ENCODE measurements at regions not wholly inside any gene's neighbourhood (a gene's known extent, or its start where the extent isn't known, plus 50 kb on each side); places are given as distances from the start of the nearest gene placed in this dataset.
A peak's percentile ranks its signal among the peaks of the same experiment; 100 is the strongest.

DNA sequence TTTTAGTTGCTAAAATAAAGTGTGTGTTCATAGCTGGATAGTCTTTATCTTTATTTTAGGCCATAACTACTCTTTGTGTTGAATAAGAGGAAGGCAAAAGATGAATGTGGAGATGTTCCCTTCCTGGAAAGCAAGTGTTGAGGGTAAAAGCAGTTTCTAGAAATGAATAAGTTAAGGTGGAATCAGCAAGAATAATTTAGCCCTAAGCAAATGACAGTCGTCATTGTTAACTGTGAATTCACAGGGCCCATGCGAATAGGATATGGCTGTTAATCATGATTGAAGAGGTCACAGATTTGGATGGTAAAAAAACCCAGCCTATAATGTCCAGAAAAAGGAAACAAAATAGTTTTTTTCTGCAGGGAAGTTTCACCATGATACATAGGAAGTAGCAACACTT lies 167.8 kb upstream of the PPP3CA start:
- no peak for DNase-seq
- Histone ChIP-seq H3K36me3 (ENCODE audit: control insufficient read depth, insufficient read depth, low read length) (no peaks in the 10 kb centered on the region), H3K9me3 (replicated peaks; ENCODE audit: control insufficient read depth, low read depth, low read length) (no peaks in the 10 kb centered on the region), H3K27ac (ENCODE audit: low read length) (no peak overlapping the region), H3K27me3 (ENCODE audit: control insufficient read depth, insufficient read depth, low read length) (no peaks in the 10 kb centered on the region), H3K4me3 (ENCODE audit: low read length) (no peak overlapping the region), H3K4me1 (ENCODE audit: control insufficient read depth, insufficient read depth, low read length) (no peaks in the 10 kb centered on the region)
- 92% methylated on average over 2 of the region's 2 CpGs for WGBS (ENCODE audit: insufficient coverage)

DNA sequence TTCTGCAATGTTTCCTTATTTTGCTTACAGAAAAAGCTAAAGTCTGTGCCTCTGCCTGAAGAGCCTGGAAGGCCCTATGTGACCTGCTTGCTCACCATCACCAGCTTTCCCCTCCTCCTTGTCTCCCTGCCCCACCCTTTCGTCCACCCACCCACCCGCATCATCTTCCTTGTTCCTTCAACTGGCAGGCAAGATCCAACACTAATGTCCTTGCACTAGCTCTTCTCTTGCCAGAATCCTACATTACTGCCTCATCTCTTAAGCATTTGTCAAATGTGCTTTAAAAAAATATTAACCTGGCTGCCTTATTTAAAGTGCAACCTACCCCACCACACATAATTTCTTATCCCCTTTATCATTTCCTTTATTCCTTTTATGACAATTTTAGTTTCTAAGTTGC lies 165.1 kb upstream of the PPP3CA start:
- Histone ChIP-seq H3K36me3 (ENCODE audit: control insufficient read depth, insufficient read depth, low read length) (no peaks in the 10 kb centered on the region), H3K27ac (ENCODE audit: low read length) (no peak overlapping the region), H3K4me3 (ENCODE audit: low read length) (no peak overlapping the region), H3K27me3 (ENCODE audit: control insufficient read depth, insufficient read depth, low read length) (no peaks in the 10 kb centered on the region), H3K4me1 (ENCODE audit: control insufficient read depth, insufficient read depth, low read length) (no peaks in the 10 kb centered on the region), H3K9me3 (replicated peaks; ENCODE audit: control insufficient read depth, low read depth, low read length) (no peaks in the 10 kb centered on the region)
- WGBS (ENCODE audit: insufficient coverage) = 62% methylated on average over 2 of the region's 2 CpGs
- DNase-seq = no peak

DNA sequence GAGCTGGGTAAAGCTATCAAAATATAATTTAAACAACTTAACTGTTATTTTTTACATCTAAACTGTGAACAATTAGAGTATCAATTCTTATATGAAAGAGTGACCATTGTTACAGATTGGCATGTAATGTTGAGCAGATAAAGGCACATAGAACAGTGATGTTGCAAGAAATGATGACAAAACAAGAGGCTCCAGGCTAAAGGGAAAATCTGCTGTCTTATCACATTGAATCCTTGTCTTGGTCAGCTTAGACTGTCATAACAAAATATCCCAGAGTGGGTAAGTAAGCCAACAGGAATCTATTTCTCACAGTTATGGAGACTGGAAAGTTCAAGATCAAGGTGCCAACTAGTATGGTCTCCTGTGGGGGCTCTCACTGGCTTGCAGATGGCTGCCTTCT lies 154.1 kb upstream of the PPP3CA start:
- no peak for DNase-seq
- no peaks in the 10 kb centered on the region for H3K9me3 ChIP-seq (replicated peaks; ENCODE audit: control insufficient read depth, low read depth, low read length)
- H3K4me3 ChIP-seq (ENCODE audit: low read length) = no peak overlapping the region
- no peaks in the 10 kb centered on the region for H3K4me1 ChIP-seq (ENCODE audit: control insufficient read depth, insufficient read depth, low read length)
- H3K27ac ChIP-seq (ENCODE audit: low read length) = no peak overlapping the region
- H3K27me3 ChIP-seq (ENCODE audit: control insufficient read depth, insufficient read depth, low read length) = no peaks in the 10 kb centered on the region
- no peaks in the 10 kb centered on the region for H3K36me3 ChIP-seq (ENCODE audit: control insufficient read depth, insufficient read depth, low read length)

DNA sequence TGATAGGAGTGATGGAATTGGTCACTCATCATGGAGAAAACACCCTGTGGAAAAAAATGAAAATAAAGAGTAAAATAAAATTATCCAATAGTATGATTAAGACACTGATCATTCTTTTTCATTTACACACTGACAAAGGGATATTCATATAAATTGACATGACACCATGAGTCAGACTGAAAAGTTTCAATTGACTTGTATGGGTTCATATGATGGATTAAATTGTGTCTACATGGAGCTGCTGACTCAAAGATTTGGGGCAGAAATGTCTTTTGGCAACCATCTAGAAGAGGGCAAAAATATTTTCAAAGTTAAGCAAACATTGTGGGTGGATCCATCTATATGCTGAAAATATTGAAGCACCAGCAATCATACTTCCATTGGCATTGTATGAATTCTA lies 153.4 kb upstream of the PPP3CA start:
- H3K4me3 ChIP-seq (ENCODE audit: low read length) = no peak overlapping the region
- no peaks in the 10 kb centered on the region for H3K27me3 ChIP-seq (ENCODE audit: control insufficient read depth, insufficient read depth, low read length)
- H3K4me1 ChIP-seq (ENCODE audit: control insufficient read depth, insufficient read depth, low read length) = no peaks in the 10 kb centered on the region
- H3K9me3 ChIP-seq (replicated peaks; ENCODE audit: control insufficient read depth, low read depth, low read length) = no peaks in the 10 kb centered on the region
- DNase-seq = no peak
- H3K36me3 ChIP-seq (ENCODE audit: control insufficient read depth, insufficient read depth, low read length) = no peaks in the 10 kb centered on the region
- H3K27ac ChIP-seq (ENCODE audit: low read length) = no peak overlapping the region

DNA sequence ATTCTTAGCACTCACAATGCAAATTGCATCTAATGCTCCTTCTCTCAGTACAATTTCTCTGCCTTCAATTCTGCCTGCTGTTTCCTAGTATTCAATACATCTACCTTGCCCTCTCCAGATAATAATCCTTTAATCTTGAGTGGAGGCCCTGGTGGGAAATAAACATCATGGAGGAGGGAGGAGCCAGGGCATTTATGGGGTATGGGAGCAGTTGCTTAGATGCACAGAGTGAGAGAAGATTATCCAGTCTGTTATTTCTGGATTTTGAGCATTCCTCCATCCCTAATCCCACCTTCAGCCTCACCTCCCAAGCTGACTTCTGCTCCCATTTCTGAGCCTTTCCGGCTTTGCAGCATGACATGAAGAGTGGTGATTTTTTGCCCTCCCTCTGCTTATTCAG lies 127.9 kb upstream of the PPP3CA start:
- Histone ChIP-seq H3K36me3 (ENCODE audit: control insufficient read depth, insufficient read depth, low read length) (no peaks in the 10 kb centered on the region), H3K4me1 (ENCODE audit: control insufficient read depth, insufficient read depth, low read length) (no peaks in the 10 kb centered on the region), H3K27ac (ENCODE audit: low read length) (no peak overlapping the region), H3K27me3 (ENCODE audit: control insufficient read depth, insufficient read depth, low read length) (no peaks in the 10 kb centered on the region), H3K4me3 (ENCODE audit: low read length) (no peak overlapping the region), H3K9me3 (replicated peaks; ENCODE audit: control insufficient read depth, low read depth, low read length) (no peaks in the 10 kb centered on the region)
- no peak for DNase-seq
- 89% methylated on average over 1 of the region's 1 CpG for WGBS (ENCODE audit: insufficient coverage)

DNA sequence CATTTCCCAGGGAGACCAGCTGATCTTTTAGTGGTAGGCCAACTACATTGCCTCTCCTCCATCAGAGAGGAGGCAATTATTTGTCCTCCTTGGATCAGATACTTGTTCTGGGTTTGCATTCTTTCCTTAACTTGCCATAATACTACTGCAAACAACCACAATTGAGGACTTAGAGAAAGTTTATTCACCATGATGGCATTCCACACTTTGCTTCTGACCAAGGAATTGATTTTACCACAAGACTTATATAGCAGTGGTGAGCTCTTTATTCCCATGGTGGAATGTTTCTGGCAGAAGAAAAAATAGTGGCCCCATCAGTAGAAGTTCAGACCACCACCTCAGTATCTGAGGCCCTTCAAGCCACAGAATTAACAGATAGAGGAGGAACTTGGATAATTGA lies 123.9 kb upstream of the PPP3CA start:
- DNase-seq = no peak
- H3K27ac ChIP-seq (ENCODE audit: low read length) = no peak overlapping the region
- H3K4me1 ChIP-seq (ENCODE audit: control insufficient read depth, insufficient read depth, low read length) = no peaks in the 10 kb centered on the region
- H3K27me3 ChIP-seq (ENCODE audit: control insufficient read depth, insufficient read depth, low read length) = no peaks in the 10 kb centered on the region
- no peak overlapping the region for H3K4me3 ChIP-seq (ENCODE audit: low read length)
- H3K36me3 ChIP-seq (ENCODE audit: control insufficient read depth, insufficient read depth, low read length) = no peaks in the 10 kb centered on the region
- no peaks in the 10 kb centered on the region for H3K9me3 ChIP-seq (replicated peaks; ENCODE audit: control insufficient read depth, low read depth, low read length)

DNA sequence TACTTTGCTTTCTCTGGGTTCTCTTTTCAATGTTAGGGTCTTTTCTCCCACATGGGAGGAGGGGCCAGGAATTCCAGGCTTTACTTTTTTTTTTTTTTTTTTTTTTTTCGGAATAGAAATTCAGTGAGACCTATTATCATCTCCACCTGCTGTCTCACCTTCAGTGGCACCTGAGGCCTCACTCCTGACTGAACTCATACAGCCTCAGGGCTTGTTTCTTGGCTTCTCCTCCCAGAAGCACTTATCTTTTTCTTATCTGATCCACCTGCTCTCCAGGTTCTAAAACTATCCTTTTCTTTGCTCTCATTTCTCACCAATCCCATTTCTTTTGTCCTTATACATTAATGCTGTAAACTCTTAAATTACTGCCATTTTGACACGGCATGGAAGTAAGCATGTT lies 117.3 kb upstream of the PPP3CA start:
- Histone ChIP-seq H3K4me1 (ENCODE audit: control insufficient read depth, insufficient read depth, low read length) (no peaks in the 10 kb centered on the region), H3K36me3 (ENCODE audit: control insufficient read depth, insufficient read depth, low read length) (no peaks in the 10 kb centered on the region), H3K27ac (ENCODE audit: low read length) (no peak overlapping the region), H3K4me3 (ENCODE audit: low read length) (no peak overlapping the region), H3K27me3 (ENCODE audit: control insufficient read depth, insufficient read depth, low read length) (no peaks in the 10 kb centered on the region), H3K9me3 (replicated peaks; ENCODE audit: control insufficient read depth, low read depth, low read length) (peaks cover 3% of the 10 kb centered on the region)
- DNase-seq = no peak
- 0% methylated on average over 1 of the region's 2 CpGs for WGBS (ENCODE audit: insufficient coverage)

DNA sequence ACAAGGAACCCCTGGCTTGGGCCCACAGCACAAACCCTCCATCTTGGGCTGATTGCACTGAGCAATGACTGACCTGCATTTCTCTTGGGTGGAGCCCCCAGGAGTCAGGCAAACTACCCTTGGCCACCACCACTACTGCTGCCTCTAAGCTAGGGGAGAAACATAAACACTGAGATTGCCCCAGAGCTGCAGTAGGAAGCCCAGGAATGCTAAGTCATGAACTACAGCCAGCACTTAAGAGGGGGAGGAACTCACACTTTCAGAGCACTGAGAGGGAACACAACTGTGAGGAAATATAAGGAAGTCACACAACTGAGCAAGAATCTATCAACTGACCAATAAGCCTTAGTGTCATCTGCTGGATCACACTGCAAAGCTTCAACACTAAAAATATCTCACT lies 111.6 kb upstream of the PPP3CA start:
- no peak overlapping the region for H3K27ac ChIP-seq (ENCODE audit: low read length)
- H3K36me3 ChIP-seq (ENCODE audit: control insufficient read depth, insufficient read depth, low read length) = no peaks in the 10 kb centered on the region
- H3K27me3 ChIP-seq (ENCODE audit: control insufficient read depth, insufficient read depth, low read length) = no peaks in the 10 kb centered on the region
- peaks cover 10% of the 10 kb centered on the region for H3K9me3 ChIP-seq (replicated peaks; ENCODE audit: control insufficient read depth, low read depth, low read length)
- no peaks in the 10 kb centered on the region for H3K4me1 ChIP-seq (ENCODE audit: control insufficient read depth, insufficient read depth, low read length)
- no peak overlapping the region for H3K4me3 ChIP-seq (ENCODE audit: low read length)
- peak; percentile 36 for DNase-seq

DNA sequence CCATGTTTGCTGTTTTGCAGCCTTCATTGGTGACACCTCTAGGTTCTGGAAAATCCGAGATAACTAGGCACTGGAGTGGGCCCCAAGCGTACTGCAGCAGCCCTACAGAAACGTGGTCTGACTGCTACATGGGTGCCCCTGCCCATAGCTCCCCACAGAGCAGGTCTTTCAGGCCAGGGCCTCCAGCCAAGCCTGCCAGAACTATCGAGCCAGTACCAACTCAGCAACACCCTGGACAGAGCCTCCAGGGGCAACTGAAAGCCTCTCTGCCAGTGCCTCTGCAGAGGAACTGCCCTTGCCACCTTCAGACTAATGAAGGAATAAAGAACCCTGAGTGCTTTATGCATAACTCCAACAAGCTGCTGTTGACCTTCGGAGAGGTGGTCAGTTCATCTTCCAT lies 111.1 kb upstream of the PPP3CA start:
- Histone ChIP-seq H3K9me3 (replicated peaks; ENCODE audit: control insufficient read depth, low read depth, low read length) (peaks cover 10% of the 10 kb centered on the region), H3K4me3 (ENCODE audit: low read length) (no peak overlapping the region), H3K27ac (ENCODE audit: low read length) (no peak overlapping the region), H3K4me1 (ENCODE audit: control insufficient read depth, insufficient read depth, low read length) (no peaks in the 10 kb centered on the region), H3K27me3 (ENCODE audit: control insufficient read depth, insufficient read depth, low read length) (no peaks in the 10 kb centered on the region), H3K36me3 (ENCODE audit: control insufficient read depth, insufficient read depth, low read length) (no peaks in the 10 kb centered on the region)
- DNase-seq = no peak
- WGBS (ENCODE audit: insufficient coverage) = 94% methylated on average over 5 of the region's 5 CpGs

DNA sequence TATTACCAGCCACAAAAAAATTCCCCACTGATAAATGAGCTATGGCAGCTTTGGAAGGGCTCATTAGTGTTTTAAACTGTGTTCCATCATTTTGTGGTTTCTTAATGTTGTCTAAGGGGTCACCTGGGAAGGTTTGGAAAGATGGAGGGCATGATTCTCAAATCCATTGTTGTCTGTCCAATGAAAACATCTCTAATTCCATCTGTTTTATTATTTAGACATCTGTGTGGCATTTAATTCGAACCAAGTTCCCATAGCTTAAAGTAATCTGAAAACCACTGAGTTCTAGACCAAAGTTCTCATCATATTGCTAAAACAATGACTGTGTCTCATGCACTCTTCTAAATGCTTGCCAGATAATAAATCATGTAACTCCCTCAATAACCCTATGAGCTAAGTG lies 103.8 kb upstream of the PPP3CA start:
- Histone ChIP-seq H3K9me3 (replicated peaks; ENCODE audit: control insufficient read depth, low read depth, low read length) (no peaks in the 10 kb centered on the region), H3K27ac (ENCODE audit: low read length) (no peak overlapping the region), H3K4me3 (ENCODE audit: low read length) (no peak overlapping the region), H3K27me3 (ENCODE audit: control insufficient read depth, insufficient read depth, low read length) (no peaks in the 10 kb centered on the region), H3K4me1 (ENCODE audit: control insufficient read depth, insufficient read depth, low read length) (no peaks in the 10 kb centered on the region), H3K36me3 (ENCODE audit: control insufficient read depth, insufficient read depth, low read length) (no peaks in the 10 kb centered on the region)
- peak; percentile 4 for DNase-seq
- WGBS (ENCODE audit: insufficient coverage) = no CpG with 5 or more reads among the region's 1 CpG

DNA sequence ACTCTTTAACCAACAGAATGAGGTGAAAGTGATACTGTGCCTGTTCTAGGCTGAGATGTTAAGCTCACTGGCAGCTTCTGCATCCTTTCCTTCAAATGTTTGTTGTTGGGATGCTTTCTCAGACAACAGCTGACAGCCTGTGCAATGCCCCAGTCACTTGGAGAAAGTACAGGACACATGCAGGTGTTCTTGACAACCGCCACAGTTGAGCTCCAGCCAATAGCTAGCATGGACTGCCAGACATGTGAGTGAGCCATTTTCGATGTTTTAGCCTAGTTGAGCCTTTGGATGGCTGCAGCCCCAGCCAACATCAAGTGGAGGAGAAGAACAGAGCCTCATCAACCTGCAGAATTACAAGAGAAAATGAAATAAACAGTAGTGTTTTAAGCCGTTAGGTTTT lies 94.1 kb upstream of the PPP3CA start:
- DNase-seq = no peak
- H3K9me3 ChIP-seq (replicated peaks; ENCODE audit: control insufficient read depth, low read depth, low read length) = no peaks in the 10 kb centered on the region
- H3K4me3 ChIP-seq (ENCODE audit: low read length) = no peak overlapping the region
- 33% methylated on average over 2 of the region's 3 CpGs for WGBS (ENCODE audit: insufficient coverage)
- H3K27ac ChIP-seq (ENCODE audit: low read length) = no peak overlapping the region
- no peaks in the 10 kb centered on the region for H3K36me3 ChIP-seq (ENCODE audit: control insufficient read depth, insufficient read depth, low read length)
- H3K4me1 ChIP-seq (ENCODE audit: control insufficient read depth, insufficient read depth, low read length) = peaks cover 4% of the 10 kb centered on the region
- no peaks in the 10 kb centered on the region for H3K27me3 ChIP-seq (ENCODE audit: control insufficient read depth, insufficient read depth, low read length)
